Lung (tissue), 11 donors: ENCODE measurements at regions not wholly inside any gene's neighbourhood (a gene's known extent, or its start where the extent isn't known, plus 50 kb on each side); places are given as distances from the start of the nearest gene placed in this dataset.

Experiments used
- ATAC-seq: fragments of 200-7000 bp; cut with Tn5 transposase; one replicate; pipeline ENCODE4 v1.9.1; 2020; ENCODE audit warnings: moderate number of reproducible peaks; ENCODE audit not compliant: insufficient read depth, low FRiP score
- DNase-seq, 3 donors: peaks; one replicate each; pipeline ENCODE4 v3.0.0-alpha.2; 2013 to 2017
- H3K27ac ChIP-seq, 2 donors: one replicate each; pipeline ENCODE4 v1.5.1; 2013; ENCODE audit warnings: mild to moderate bottlenecking in 2 of 2, moderate library complexity in 2 of 2, control low read depth in 1 of 2, inconsistent platforms in 1 of 2, low read depth in 1 of 2, low read length in 1 of 2
- H3K27me3 ChIP-seq, 3 donors: one replicate each; pipeline ENCODE4 v1.5.1; 2013; ENCODE audit warnings: low read length in 2 of 3; ENCODE audit not compliant: control insufficient read depth in 3 of 3, insufficient read depth in 3 of 3
- H3K36me3 ChIP-seq, 4 donors: one replicate each; pipeline ENCODE4 v1.5.1; 2013; ENCODE audit warnings: low read length in 4 of 4, mild to moderate bottlenecking in 1 of 4, moderate library complexity in 1 of 4; ENCODE audit not compliant: control insufficient read depth in 4 of 4, insufficient read depth in 4 of 4
- H3K4me1 ChIP-seq, 5 donors: one replicate each; pipeline ENCODE4 v1.5.1; 2013; ENCODE audit warnings: low read length in 5 of 5, mild to moderate bottlenecking in 2 of 5, moderate library complexity in 1 of 5; ENCODE audit not compliant: control insufficient read depth in 5 of 5, insufficient read depth in 5 of 5
- H3K4me3 ChIP-seq: one replicate; pipeline ENCODE4 v1.5.1; 2013; ENCODE audit warnings: mild to moderate bottlenecking, control low read depth, moderate library complexity
- H3K9ac ChIP-seq, 2 donors: one replicate each; pipeline ENCODE4 v1.5.1; 2013; ENCODE audit warnings: low read length in 2 of 2, control low read depth in 1 of 2; ENCODE audit not compliant: insufficient read depth in 1 of 2
- H3K9me3 ChIP-seq, 4 donors: one replicate each; pipeline ENCODE4 v1.5.1; 2013; ENCODE audit warnings: low read length in 3 of 4, mild to moderate bottlenecking in 1 of 4, moderate library complexity in 1 of 4; ENCODE audit not compliant: control insufficient read depth in 4 of 4, insufficient read depth in 3 of 4
- CTCF ChIP-seq: IDR thresholded peaks from 2 replicates; pipeline ENCODE4 v1.5.1; 2012; ENCODE audit warnings: mild to moderate bottlenecking; ENCODE audit errors: control extremely low read depth, extremely low read depth
- WGBS, 2 donors: extraction: QIAGEN DNeasy Blood & Tissue Kit; methylation state at CpG; one replicate each; pipeline ENCODE4 v1.1.7; 2013; 5-methylcytosine and 5-hydroxymethylcytosine counted together
- donor health status: control.
- donor health status: control.
- donor health status: Bipolar disorder and iron deficiency.
- donor health status: healthy.
- donor health status: DM: yes; HTN: yes; CAD: no.

- no peak overlapping the region for H3K4me3 ChIP-seq
- ATAC-seq = no peak
- WGBS, 2 donors = 93 to 94% methylated on average over 9 of the region's 9 CpGs
- no peak for TF ChIP-seq CTCF
- H3K9me3 ChIP-seq = no peaks in the 10 kb centered on the region
- H3K36me3 ChIP-seq = no peaks in the 10 kb centered on the region
- no peak overlapping the region for H3K9ac ChIP-seq
- no peak for DNase-seq
- no peaks in the 10 kb centered on the region for H3K27me3 ChIP-seq
- no peak overlapping the region for H3K27ac ChIP-seq
- no peaks in the 10 kb centered on the region for H3K4me1 ChIP-seq
These were observed 130.6 kb upstream of the CDH7 start for GRCh38 chr18:65620076-65620696.

GRCh38 chr18:65610939-65611338 is 139.9 kb upstream of the CDH7 start:
- H3K4me3 ChIP-seq = no peak overlapping the region
- TF ChIP-seq CTCF = no peak

GRCh38 chr18:65608471-65608870 is 142.3 kb upstream of the CDH7 start:
- Histone ChIP-seq H3K27me3 (no peaks in the 10 kb centered on the region), H3K9ac (no peak overlapping the region), H3K27ac (no peak overlapping the region), H3K36me3 (no peaks in the 10 kb centered on the region), H3K9me3 (no peaks in the 10 kb centered on the region), H3K4me3 (no peak overlapping the region), H3K4me1 (peaks cover 0 to 3% (median 0%) of the 10 kb centered on the region in 5 donors)
- DNase-seq (no peak), ATAC-seq (no peak)
- TF ChIP-seq CTCF = no peak
- WGBS, 2 donors = 94 to 97% methylated on average over 1 of the region's 1 CpG

More at GRCh38 chr18:65610939-65611338, 139.9 kb upstream of the CDH7 start:
- H3K27ac ChIP-seq = no peak overlapping the region
- ATAC-seq (no peak), DNase-seq (no peak)
- no peaks in the 10 kb centered on the region for H3K27me3 ChIP-seq
- no peak overlapping the region for H3K9ac ChIP-seq
- H3K4me1 ChIP-seq = peaks cover 0 to 3% (median 0%) of the 10 kb centered on the region in 5 donors
- no peaks in the 10 kb centered on the region for H3K9me3 ChIP-seq
- H3K36me3 ChIP-seq = no peaks in the 10 kb centered on the region
- WGBS, 2 donors = 69 to 82% methylated on average over 3 of the region's 3 CpGs

GRCh38 chr18:65607161-65607560 is 143.7 kb upstream of the CDH7 start:
- H3K27me3 ChIP-seq = no peaks in the 10 kb centered on the region
- no peak for DNase-seq
- no peak for ATAC-seq
- H3K9ac ChIP-seq = no peak overlapping the region
- WGBS, 2 donors = 86 to 96% methylated on average over 3 of the region's 3 CpGs
- TF ChIP-seq CTCF = no peak
- no peaks in the 10 kb centered on the region for H3K4me1 ChIP-seq
- no peak overlapping the region for H3K27ac ChIP-seq
- no peak overlapping the region for H3K4me3 ChIP-seq
- no peaks in the 10 kb centered on the region for H3K9me3 ChIP-seq
- H3K36me3 ChIP-seq = no peaks in the 10 kb centered on the region
